Stomach (tissue), 4 donors: ENCODE measurements at regions not wholly inside any gene's neighbourhood (a gene's known extent, or its start where the extent isn't known, plus 50 kb on each side); places are given as distances from the start of the nearest gene placed in this dataset.
"Not testable (repeated sequence)": the region's sequence is repeated elsewhere in the genome, so short reads cannot be mapped to it uniquely, and the experiment has no call there.

Source experiments
- EP300 ChIP-seq: sonication (generic); formaldehyde crosslinking; IDR thresholded peaks from one replicate; pipeline ENCODE4 v1.6.1; 2017; ENCODE audit warnings: antibody characterized with exemption
- POLR2A ChIP-seq, 4 donors: fragments of 450-650 bp; IDR thresholded peaks; one replicate each; pipeline ENCODE4 v1.6.1; 2016; ENCODE audit warnings: antibody characterized with exemption in 4 of 4, control low read depth in 2 of 4, mild to moderate bottlenecking in 1 of 4, moderate library complexity in 1 of 4
- POLR2AphosphoS5 ChIP-seq, 3 donors: sonication (generic); formaldehyde crosslinking; IDR thresholded peaks; one replicate each; pipeline ENCODE4 v1.6.1; 2016; ENCODE audit warnings: antibody characterized with exemption in 3 of 3
- TF ChIP-seq, protein P1 (sequence below), 7 experiments: fragments of 450-650 bp in 4 of 7; fragments of 200-600 bp in 3 of 7; sonication (generic) in 3 of 7; IDR thresholded peaks; one replicate each; pipeline ENCODE4 v1.5.1; 2016 to 2019; ENCODE audit warnings: antibody characterized with exemption in 7 of 7, control low read depth in 2 of 7, mild to moderate bottlenecking in 1 of 7

- TF ChIP-seq, protein P1, sequence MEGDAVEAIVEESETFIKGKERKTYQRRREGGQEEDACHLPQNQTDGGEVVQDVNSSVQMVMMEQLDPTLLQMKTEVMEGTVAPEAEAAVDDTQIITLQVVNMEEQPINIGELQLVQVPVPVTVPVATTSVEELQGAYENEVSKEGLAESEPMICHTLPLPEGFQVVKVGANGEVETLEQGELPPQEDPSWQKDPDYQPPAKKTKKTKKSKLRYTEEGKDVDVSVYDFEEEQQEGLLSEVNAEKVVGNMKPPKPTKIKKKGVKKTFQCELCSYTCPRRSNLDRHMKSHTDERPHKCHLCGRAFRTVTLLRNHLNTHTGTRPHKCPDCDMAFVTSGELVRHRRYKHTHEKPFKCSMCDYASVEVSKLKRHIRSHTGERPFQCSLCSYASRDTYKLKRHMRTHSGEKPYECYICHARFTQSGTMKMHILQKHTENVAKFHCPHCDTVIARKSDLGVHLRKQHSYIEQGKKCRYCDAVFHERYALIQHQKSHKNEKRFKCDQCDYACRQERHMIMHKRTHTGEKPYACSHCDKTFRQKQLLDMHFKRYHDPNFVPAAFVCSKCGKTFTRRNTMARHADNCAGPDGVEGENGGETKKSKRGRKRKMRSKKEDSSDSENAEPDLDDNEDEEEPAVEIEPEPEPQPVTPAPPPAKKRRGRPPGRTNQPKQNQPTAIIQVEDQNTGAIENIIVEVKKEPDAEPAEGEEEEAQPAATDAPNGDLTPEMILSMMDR (IDR thresholded peaks at IDR 0.05) = not testable (repeated sequence)
- TF ChIP-seq POLR2AphosphoS5 (IDR thresholded peaks at IDR 0.05); POLR2A (IDR thresholded peaks at IDR 0.05); EP300: not testable (repeated sequence)
Observed at GRCh38 chr1:146535575-146535974, 306.8 kb upstream of the NOTCH2NLA start.
